ENCODE measurements at regions not wholly inside any gene's neighbourhood (a gene's known extent, or its start where the extent isn't known, plus 50 kb on each side); places are given as distances from the start of the nearest gene placed in this dataset.

- FAIRE-seq (no peak), DNase-seq (ENCODE audit: low read depth, low spot score) (no peak)
- H3K27ac ChIP-seq (ENCODE audit: control insufficient read depth, insufficient read depth, low read length): no peak overlapping the region
- H3K4me3 ChIP-seq (ENCODE audit: control insufficient read depth in 2 of 3, extremely low read depth in 1 of 3, insufficient read depth in 2 of 3, low read depth in 1 of 3, low read length in 3 of 3): no peak overlapping the region
- no peak overlapping the region for H2AFZ ChIP-seq (ENCODE audit: control insufficient read depth, low read length)
- H3K4me1 ChIP-seq (ENCODE audit: control insufficient read depth, extremely low read depth, insufficient read depth, low read length): no peaks in the 10 kb centered on the region
- H3K9me3 ChIP-seq (ENCODE audit: control insufficient read depth, low read depth, low read length): no peaks in the 10 kb centered on the region
- no peaks in the 10 kb centered on the region for H3K79me2 ChIP-seq (ENCODE audit: control insufficient read depth, insufficient read depth, low read length)
- no peaks in the 10 kb centered on the region for H3K27me3 ChIP-seq (ENCODE audit: control insufficient read depth, extremely low read depth, insufficient read depth, low read length)
- no peaks in the 10 kb centered on the region for H3K9me1 ChIP-seq (ENCODE audit: control insufficient read depth, extremely low read depth, insufficient read depth, low read length)
- H3K9ac ChIP-seq (ENCODE audit: control insufficient read depth, extremely low read depth, insufficient read depth, low read length): no peak overlapping the region
- H4K20me1 ChIP-seq (ENCODE audit: control insufficient read depth, extremely low read depth, insufficient read depth, low read length): no peaks in the 10 kb centered on the region
- H3K36me3 ChIP-seq (ENCODE audit: control insufficient read depth in 2 of 2, extremely low read depth in 1 of 2, insufficient read depth in 2 of 2, low read length in 2 of 2): no peaks in the 10 kb centered on the region
- H3K4me2 ChIP-seq (ENCODE audit: control insufficient read depth, extremely low read depth, insufficient read depth, low read depth, low read length): no peak overlapping the region
- TF ChIP-seq CTCF (optimal IDR thresholded peaks at IDR 0.05 in 1 of 3, IDR thresholded peaks at IDR 0.05 in 1 of 3, conservative IDR thresholded peaks at IDR 0.05 in 1 of 3; ENCODE audit: extremely low read depth in 1 of 3, insufficient read depth in 2 of 3, low read length in 3 of 3) (no peak), EZH2 (IDR thresholded peaks at IDR 0.05; ENCODE audit: low read length) (no peak)
- dilution Hi-C loops (cut with MboI; ENCODE audit: extremely low pct_ligation_motif_present, low sequenced_read_pairs): no loop called here
Measured at GRCh38 chr20:19070681-19071445, 141.6 kb upstream of the SLC24A3 start.

GRCh38 chr20:19071446-19071725 lies 141.1 kb upstream of the SLC24A3 start:
- Histone ChIP-seq H3K27me3 (ENCODE audit: control insufficient read depth, extremely low read depth, insufficient read depth, low read length) (no peaks in the 10 kb centered on the region), H3K27ac (ENCODE audit: control insufficient read depth, insufficient read depth, low read length) (no peak overlapping the region), H3K9me1 (ENCODE audit: control insufficient read depth, extremely low read depth, insufficient read depth, low read length) (no peaks in the 10 kb centered on the region), H3K79me2 (ENCODE audit: control insufficient read depth, insufficient read depth, low read length) (no peaks in the 10 kb centered on the region), H2AFZ (ENCODE audit: control insufficient read depth, low read length) (no peak overlapping the region), H3K4me3 (ENCODE audit: control insufficient read depth in 2 of 3, extremely low read depth in 1 of 3, insufficient read depth in 2 of 3, low read depth in 1 of 3, low read length in 3 of 3) (no peak overlapping the region), H3K4me2 (ENCODE audit: control insufficient read depth, extremely low read depth, insufficient read depth, low read depth, low read length) (no peak overlapping the region), H3K9me3 (ENCODE audit: control insufficient read depth, low read depth, low read length) (no peaks in the 10 kb centered on the region), H3K4me1 (ENCODE audit: control insufficient read depth, extremely low read depth, insufficient read depth, low read length) (no peaks in the 10 kb centered on the region), H4K20me1 (ENCODE audit: control insufficient read depth, extremely low read depth, insufficient read depth, low read length) (no peaks in the 10 kb centered on the region), H3K36me3 (ENCODE audit: control insufficient read depth in 2 of 2, extremely low read depth in 1 of 2, insufficient read depth in 2 of 2, low read length in 2 of 2) (no peaks in the 10 kb centered on the region), H3K9ac (ENCODE audit: control insufficient read depth, extremely low read depth, insufficient read depth, low read length) (no peak overlapping the region)
- DNase-seq (ENCODE audit: low read depth, low spot score) (no peak), FAIRE-seq (no peak)
- dilution Hi-C loops (cut with MboI; ENCODE audit: extremely low pct_ligation_motif_present, low sequenced_read_pairs): no loop called here
- TF ChIP-seq CTCF (optimal IDR thresholded peaks at IDR 0.05 in 1 of 3, IDR thresholded peaks at IDR 0.05 in 1 of 3, conservative IDR thresholded peaks at IDR 0.05 in 1 of 3; ENCODE audit: extremely low read depth in 1 of 3, insufficient read depth in 2 of 3, low read length in 3 of 3) (no peak), EZH2 (IDR thresholded peaks at IDR 0.05; ENCODE audit: low read length) (no peak)
